HepG2 (cell line): ENCODE measurements at regions not wholly inside any gene's neighbourhood (a gene's known extent, or its start where the extent isn't known, plus 50 kb on each side); places are given as distances from the start of the nearest gene placed in this dataset.
A peak's percentile ranks its signal among the peaks of the same experiment; 100 is the strongest.

ENCODE experiments used
- ATAC-seq: fragments of 200-7000 bp; cut with Tn5 transposase; 3 replicates; pipeline ENCODE4 v1.9.1; 2020; ENCODE audit warnings: mild to moderate bottlenecking, moderate library complexity
- BruUV-seq: library from RNA; stranded (reverse); fragments of 400-500 nt; replicated peaks from 2 replicates; lab custom pipeline; 2021; lab: Mats Ljungman, UMichigan
- CTCF ChIA-PET: fragments of 300-600 bp; formaldehyde crosslinking; extraction: SDS; loops from one replicate; lab custom pipeline; 2021; ENCODE audit warnings: low total read pairs, inconsistent platforms, low intra/inter-chr PET ratio; lab: Yijun Ruan, JAX
- POLR2A ChIA-PET: fragments of 350-600 bp; sonication (Branson Sonifier 250); formaldehyde crosslinking; loops from one replicate; lab custom pipeline; 2020; ENCODE audit warnings: antibody characterized with exemption, inconsistent platforms; lab: Yijun Ruan, JAX
- DNase-seq: peaks from one replicate; pipeline ENCODE4 v3.0.0-alpha.2; 2015; ENCODE audit warnings: low spot score
- FAIRE-seq: peaks from 3 replicates; lab custom pipeline; 2011; peaks lifted over from hg19 to GRCh38; lab: Jason Lieb, UNC
- H2AFZ ChIP-seq: one replicate; pipeline ENCODE4 v1.6.1; 2011; ENCODE audit warnings: low read length, inconsistent platforms
- H3K27ac ChIP-seq: fragments of 300-600 bp; 3 replicates; pipeline ENCODE4 v1.8.0; 2011; ENCODE audit warnings: mixed run types, mild to moderate bottlenecking, mixed read lengths, low read length, inconsistent platforms; ENCODE audit not compliant: insufficient read depth; ENCODE audit errors: extremely low read length
- H3K27me3 ChIP-seq, 2 experiments: fragments of 200-600 bp in 1 of 2; 2 replicates in 1 of 2; 3 replicates in 1 of 2; pipeline versions ENCODE4 v1.6.0 to v1.8.0; 2011; ENCODE audit warnings: low read length in 2 of 2, mild to moderate bottlenecking in 2 of 2, moderate library complexity in 2 of 2, inconsistent platforms in 1 of 2; ENCODE audit not compliant: insufficient read depth in 2 of 2, control insufficient read depth in 1 of 2
- H3K36me3 ChIP-seq, 2 experiments: fragments of 200-600 bp in 1 of 2; replicated peaks in 1 of 2; 2 replicates in 1 of 2; 3 replicates in 1 of 2; pipeline versions ENCODE4 v1.5.1 to v1.8.0; 2011; ENCODE audit warnings: low read length in 2 of 2, inconsistent platforms in 1 of 2; ENCODE audit not compliant: insufficient read depth in 2 of 2, control insufficient read depth in 1 of 2
- H3K4me1 ChIP-seq: 2 replicates; pipeline ENCODE4 v1.5.1; 2012; ENCODE audit warnings: low read length, inconsistent platforms; ENCODE audit not compliant: insufficient read depth
- H3K4me2 ChIP-seq: 2 replicates; pipeline ENCODE4 v1.6.0; 2011; ENCODE audit warnings: low read depth, low read length, inconsistent platforms
- H3K4me3 ChIP-seq, 3 experiments: fragments of 200-600 bp in 1 of 3; sonication (generic), shearing (Covaris generic) in 1 of 3; replicated peaks in 1 of 3; 2 replicates each; pipeline ENCODE4 v1.5.1; 2011 to 2016; ENCODE audit warnings: low read length in 3 of 3, inconsistent platforms in 2 of 3, low read depth in 2 of 3, mild to moderate bottlenecking in 2 of 3, control low read depth in 1 of 3, mixed read lengths in 1 of 3; ENCODE audit not compliant: insufficient read depth in 1 of 3
- H3K79me2 ChIP-seq: one replicate; pipeline ENCODE4 v1.6.1; 2011; ENCODE audit warnings: low read length, inconsistent platforms; ENCODE audit not compliant: insufficient read depth
- H3K9ac ChIP-seq: 2 replicates; pipeline ENCODE4 v1.6.0; 2011; ENCODE audit warnings: mild to moderate bottlenecking, low read depth, low read length, inconsistent platforms; ENCODE audit not compliant: insufficient read depth
- H3K9me3 ChIP-seq: 2 replicates; pipeline ENCODE4 v1.5.1; 2012; ENCODE audit warnings: mild to moderate bottlenecking, low read length
- H4K20me1 ChIP-seq: 2 replicates; pipeline ENCODE4 v1.6.0; 2011; ENCODE audit warnings: inconsistent platforms, mild to moderate bottlenecking, low read length, moderate library complexity; ENCODE audit not compliant: insufficient read depth
- MAFF ChIP-seq: IDR thresholded peaks from 2 replicates; pipeline ENCODE4 v1.6.1; 2011; ENCODE audit warnings: low read depth, low read length, improper control_type of control experiment
- MAFK ChIP-seq, 2 experiments: IDR thresholded peaks in 1 of 2; conservative IDR thresholded peaks in 1 of 2; 2 replicates each; pipeline ENCODE4 v1.6.1; 2011; ENCODE audit warnings: improper control_type of control experiment in 2 of 2, low read length in 2 of 2
- PHB2 ChIP-seq: fragments of 450-650 bp; IDR thresholded peaks from 2 replicates; pipeline ENCODE4 v1.6.1; 2018; ENCODE audit not compliant: partially characterized antibody
- ZNF3 ChIP-seq: IDR thresholded peaks from 2 replicates; pipeline ENCODE4 v1.7.0; 2017; ENCODE audit warnings: inconsistent platforms
- ZNF839 ChIP-seq: sonication (generic); formaldehyde crosslinking; IDR thresholded peaks from 2 replicates; pipeline ENCODE4 v1.4.0; 2020; ENCODE audit warnings: missing genetic modification reagents, mild to moderate bottlenecking, borderline replicate concordance
- WGBS: methylation state at CpG from one replicate; pipeline ENCODE4 v1.1.6; 2017; ENCODE audit warnings: low lambda C conversion rate; 5-methylcytosine and 5-hydroxymethylcytosine counted together
- in situ Hi-C: cut with HindIII; loops from 2 replicates; pipeline ENCODE4 v1.10.0; 2017; ENCODE audit warnings: low pct_unique_long_range_greater_than_20kb; ENCODE audit not compliant: extremely low pct_ligation_motif_present
- intact Hi-C: fragments of 100-400 bp; cut with micrococcal nuclease; formaldehyde crosslinking; loops from one replicate; pipeline ENCODE4 v1.10.0; 2022; ENCODE audit not compliant: unreplicated experiment
- small RNA-seq, 3 experiments: library from RNA; depleted of rRNA; stranded (forward); fragments of <200 nt; gene quantifications; one replicate each; pipeline ENCODE3, GENCODE V24; 2012; ENCODE audit warnings: low read depth in 2 of 3, low replicate concordance in 1 of 3; ENCODE audit not compliant: insufficient read length in 3 of 3, insufficient read depth in 2 of 3

DNA sequence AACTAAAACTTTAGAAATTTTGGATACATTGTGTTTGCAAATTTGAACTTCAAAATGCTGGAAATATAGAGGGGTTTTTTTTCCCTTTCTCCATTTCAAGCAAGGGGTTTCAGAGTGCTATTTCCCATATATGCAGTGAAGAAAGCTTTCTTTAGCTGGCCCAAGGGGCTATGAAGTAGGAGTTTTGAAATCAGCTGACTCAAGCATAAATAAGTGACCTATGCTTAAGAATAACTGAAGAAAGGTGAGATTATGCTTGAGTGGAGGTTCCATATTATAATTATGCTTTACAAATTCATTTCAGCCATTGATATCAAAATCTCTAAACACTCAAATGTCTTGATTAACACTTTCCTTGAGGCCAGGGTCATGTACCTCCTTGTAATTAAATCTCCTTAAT, 51.0 kb upstream of the RBBP8 start:
- no peak for ATAC-seq
- Histone ChIP-seq H3K79me2 (no peaks in the 10 kb centered on the region), H3K4me2 (no peak overlapping the region), H3K4me1 (no peaks in the 10 kb centered on the region), H4K20me1 (no peaks in the 10 kb centered on the region; the same call in 1 of the 2 replicates), H3K4me3 (no peak overlapping the region), H3K9ac (no peak overlapping the region), H3K36me3 (no peaks in the 10 kb centered on the region), H3K27ac (no peak overlapping the region), H2AFZ (no peak overlapping the region), H3K9me3 (no peaks in the 10 kb centered on the region), H3K27me3 (no peaks in the 10 kb centered on the region)
- ChIA-PET POLR2A (no interaction called here), CTCF (no interaction called here)
- no TSS peak for BruUV-seq
- in situ Hi-C loops, result no loop called here
- no peak for DNase-seq
- intact Hi-C loops, result loop anchor here (5.0 kb wide), 1 partner anchor 385 kb away; no protein-coding TSS in a partner anchor
- TF ChIP-seq ZNF839 (CRISPR knock-in tag), result no peak
- peak; percentile 56 to 83 for TF ChIP-seq MAFK (conservative IDR thresholded peaks at IDR 0.05 in 1 of 2, IDR thresholded peaks at IDR 0.05 in 1 of 2; ENCODE audit: low read length in 2 of 2)
- TF ChIP-seq MAFF, result peak; percentile 61; the same call in 1 of the 2 replicates
- no peak for FAIRE-seq

DNA sequence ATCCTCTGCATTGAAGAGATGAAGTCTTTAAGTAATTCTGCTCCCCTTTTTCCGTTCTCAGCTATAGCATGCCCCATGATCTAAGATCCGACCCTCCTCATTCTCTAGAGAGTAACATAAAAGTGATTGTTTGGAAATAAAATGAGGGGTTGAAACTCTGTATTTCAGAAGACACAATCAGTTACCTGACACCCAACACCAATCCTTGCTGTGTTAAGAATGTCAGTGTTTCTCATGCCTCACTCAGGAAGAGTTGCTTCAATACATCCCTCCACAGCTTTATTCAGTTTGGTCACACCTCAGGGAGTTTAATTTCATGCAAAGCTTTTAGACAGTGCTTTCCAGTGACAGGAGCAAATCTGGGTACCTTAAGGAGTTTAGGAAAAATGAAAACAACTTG, 49.9 kb upstream of the RBBP8 start:
- Histone ChIP-seq H3K79me2 (no peaks in the 10 kb centered on the region), H3K9me3 (no peaks in the 10 kb centered on the region), H3K4me3 (no peak overlapping the region), H3K27me3 (no peaks in the 10 kb centered on the region), H3K27ac (no peak overlapping the region)
- FAIRE-seq, result no peak
- BruUV-seq, result no TSS peak
- POLR2A ChIA-PET, result no interaction called here
- CTCF ChIA-PET, result no interaction called here
- TF ChIP-seq ZNF3, result no peak
- no peak for TF ChIP-seq PHB2
- TF ChIP-seq, all 625 proteins: peak for 0
- no peak overlapping the region for H2AFZ ChIP-seq
- WGBS, result 11% methylated on average over 2 of the region's 2 CpGs
- H3K4me2 ChIP-seq, result no peak overlapping the region
- intact Hi-C loops, result loop anchor here (5.0 kb wide), 1 partner anchor 384 kb away; no protein-coding TSS in a partner anchor
- no peak overlapping the region for H3K9ac ChIP-seq
- no peaks in the 10 kb centered on the region for H3K4me1 ChIP-seq
- DNase-seq (no peak), ATAC-seq (no peak)
- in situ Hi-C loops, result no loop called here
- no peaks in the 10 kb centered on the region for H3K36me3 ChIP-seq
- H4K20me1 ChIP-seq, result no peaks in the 10 kb centered on the region; the same call in 1 of the 2 replicates

Small RNAs in the stretch of these regions (small RNA-seq; reads per million reads assigned to genes)
- gene RNU6-1032P, result 0 to 0.33 (median 0) reads per million in 3 experiments
